A549 (cell line): ENCODE measurements at regions not wholly inside any gene's neighbourhood (a gene's known extent, or its start where the extent isn't known, plus 50 kb on each side); places are given as distances from the start of the nearest gene placed in this dataset.

Experiments used
- CEBPB ChIP-seq, 2 experiments: fragments of >200 bp in 1 of 2; sonication (Bioruptor Twin) in 1 of 2; formaldehyde crosslinking in 1 of 2; IDR thresholded peaks; 2 replicates each; pipeline ENCODE4 v1.6.1; 2012 to 2016
- ESRRA ChIP-seq: fragments of 150-350 bp; IDR thresholded peaks from 2 replicates; pipeline ENCODE4 v1.6.1; 2014; ENCODE audit warnings: mild to moderate bottlenecking, low read length, borderline replicate concordance
- NR3C1 ChIP-seq: fragments of >200 bp; sonication (Bioruptor Twin); formaldehyde crosslinking; IDR thresholded peaks from 3 replicates; pipeline ENCODE4 v1.6.1; 2017
- TF ChIP-seq, protein P1 (sequence below): fragments of >200 bp; sonication (Bioruptor Twin); formaldehyde crosslinking; IDR thresholded peaks from 3 replicates; pipeline ENCODE4 v1.5.1; 2016
- TF ChIP-seq, protein P2 (sequence below): fragments of 150-350 bp; IDR thresholded peaks from 2 replicates; pipeline ENCODE4 v1.6.1; 2014; ENCODE audit warnings: low read depth, mild to moderate bottlenecking, low read length
- TF ChIP-seq, protein P3 (sequence below): fragments of >200 bp; sonication (Bioruptor Twin); formaldehyde crosslinking; IDR thresholded peaks from 3 replicates; pipeline ENCODE4 v1.6.1; 2016

DNA sequence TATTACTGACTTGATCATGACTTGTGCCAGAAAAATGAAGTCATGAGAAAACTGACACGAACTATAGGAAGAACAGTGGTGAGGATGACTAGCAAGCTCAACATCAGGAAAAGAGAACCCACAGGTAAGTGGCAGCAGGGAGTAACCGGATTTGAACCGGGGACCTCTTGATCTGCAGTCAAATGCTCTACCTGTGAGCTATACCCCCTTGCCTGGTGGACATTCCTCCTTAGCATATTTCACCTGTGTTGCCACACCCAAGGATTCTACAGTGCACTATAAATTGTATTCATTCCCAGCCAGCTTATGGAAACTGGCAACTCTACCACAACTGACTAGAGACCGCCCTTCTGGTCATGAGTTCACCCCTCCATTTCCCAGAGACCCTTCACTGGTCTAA, 97.5 kb upstream of the ZNF746 start:
- TF ChIP-seq, protein P1, sequence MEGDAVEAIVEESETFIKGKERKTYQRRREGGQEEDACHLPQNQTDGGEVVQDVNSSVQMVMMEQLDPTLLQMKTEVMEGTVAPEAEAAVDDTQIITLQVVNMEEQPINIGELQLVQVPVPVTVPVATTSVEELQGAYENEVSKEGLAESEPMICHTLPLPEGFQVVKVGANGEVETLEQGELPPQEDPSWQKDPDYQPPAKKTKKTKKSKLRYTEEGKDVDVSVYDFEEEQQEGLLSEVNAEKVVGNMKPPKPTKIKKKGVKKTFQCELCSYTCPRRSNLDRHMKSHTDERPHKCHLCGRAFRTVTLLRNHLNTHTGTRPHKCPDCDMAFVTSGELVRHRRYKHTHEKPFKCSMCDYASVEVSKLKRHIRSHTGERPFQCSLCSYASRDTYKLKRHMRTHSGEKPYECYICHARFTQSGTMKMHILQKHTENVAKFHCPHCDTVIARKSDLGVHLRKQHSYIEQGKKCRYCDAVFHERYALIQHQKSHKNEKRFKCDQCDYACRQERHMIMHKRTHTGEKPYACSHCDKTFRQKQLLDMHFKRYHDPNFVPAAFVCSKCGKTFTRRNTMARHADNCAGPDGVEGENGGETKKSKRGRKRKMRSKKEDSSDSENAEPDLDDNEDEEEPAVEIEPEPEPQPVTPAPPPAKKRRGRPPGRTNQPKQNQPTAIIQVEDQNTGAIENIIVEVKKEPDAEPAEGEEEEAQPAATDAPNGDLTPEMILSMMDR = no peak
- TF ChIP-seq CEBPB (IDR thresholded peaks at IDR 0.05) = no peak
- TF ChIP-seq, protein P2, sequence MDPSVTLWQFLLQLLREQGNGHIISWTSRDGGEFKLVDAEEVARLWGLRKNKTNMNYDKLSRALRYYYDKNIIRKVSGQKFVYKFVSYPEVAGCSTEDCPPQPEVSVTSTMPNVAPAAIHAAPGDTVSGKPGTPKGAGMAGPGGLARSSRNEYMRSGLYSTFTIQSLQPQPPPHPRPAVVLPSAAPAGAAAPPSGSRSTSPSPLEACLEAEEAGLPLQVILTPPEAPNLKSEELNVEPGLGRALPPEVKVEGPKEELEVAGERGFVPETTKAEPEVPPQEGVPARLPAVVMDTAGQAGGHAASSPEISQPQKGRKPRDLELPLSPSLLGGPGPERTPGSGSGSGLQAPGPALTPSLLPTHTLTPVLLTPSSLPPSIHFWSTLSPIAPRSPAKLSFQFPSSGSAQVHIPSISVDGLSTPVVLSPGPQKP = no peak
- TF ChIP-seq, protein P3, sequence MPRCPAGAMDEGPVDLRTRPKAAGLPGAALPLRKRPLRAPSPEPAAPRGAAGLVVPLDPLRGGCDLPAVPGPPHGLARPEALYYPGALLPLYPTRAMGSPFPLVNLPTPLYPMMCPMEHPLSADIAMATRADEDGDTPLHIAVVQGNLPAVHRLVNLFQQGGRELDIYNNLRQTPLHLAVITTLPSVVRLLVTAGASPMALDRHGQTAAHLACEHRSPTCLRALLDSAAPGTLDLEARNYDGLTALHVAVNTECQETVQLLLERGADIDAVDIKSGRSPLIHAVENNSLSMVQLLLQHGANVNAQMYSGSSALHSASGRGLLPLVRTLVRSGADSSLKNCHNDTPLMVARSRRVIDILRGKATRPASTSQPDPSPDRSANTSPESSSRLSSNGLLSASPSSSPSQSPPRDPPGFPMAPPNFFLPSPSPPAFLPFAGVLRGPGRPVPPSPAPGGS = no peak
- TF ChIP-seq NR3C1 = no peak
- TF ChIP-seq ESRRA = no peak
